ENCODE measurements at regions not wholly inside any gene's neighbourhood (a gene's known extent, or its start where the extent isn't known, plus 50 kb on each side); places are given as distances from the start of the nearest gene placed in this dataset.

DNA sequence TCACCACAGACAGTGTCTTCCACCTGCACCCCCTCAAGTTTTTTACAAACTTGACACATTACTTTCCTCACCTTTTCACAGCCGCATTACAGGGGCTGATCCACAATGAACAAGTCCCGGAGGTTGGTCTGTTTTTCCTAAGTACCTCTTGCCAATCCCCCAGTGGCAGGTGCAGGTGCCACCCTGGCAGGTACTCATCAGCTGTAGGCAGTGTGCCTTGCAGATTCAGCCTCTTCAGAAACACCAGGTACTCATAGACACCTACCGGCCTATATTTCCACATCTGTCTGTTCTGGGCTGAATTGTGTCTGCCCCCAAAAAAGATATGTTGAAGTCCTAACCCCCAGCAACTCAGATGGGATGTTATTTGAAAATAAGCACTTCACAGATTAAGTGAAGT lies 81.4 kb upstream of the CNIH3 start:
- Histone ChIP-seq H3K9me3 (ENCODE audit: low read length) (no peaks in the 10 kb centered on the region), H3K27me3 (ENCODE audit: insufficient read depth, low read length, poor library complexity, severe bottlenecking) (no peaks in the 10 kb centered on the region), H3K36me3 (ENCODE audit: insufficient read depth, low read length) (no peaks in the 10 kb centered on the region), H3K27ac (ENCODE audit: low read depth, low read length) (no peak overlapping the region), H3K4me3 (ENCODE audit: low read length) (no peak overlapping the region), H3K4me1 (ENCODE audit: insufficient read depth, low read length) (no peaks in the 10 kb centered on the region)
- no peaks in the 10 kb centered on the region for H3K4me1 Mint-ChIP-seq
- H3K27ac Mint-ChIP-seq = no peak overlapping the region
- ChIA-PET POLR2A (no interaction called here), CTCF (no interaction called here)
- DNase-seq = no peak
- H3K4me3 Mint-ChIP-seq = no peak overlapping the region
- H3K36me3 Mint-ChIP-seq = peaks cover 0 to 3% (median 1%) of the 10 kb centered on the region in 3 donors
- H3K9me3 Mint-ChIP-seq = no peaks in the 10 kb centered on the region
- peaks cover 6 to 11% of the 10 kb centered on the region in 2 donors for H3K27me3 Mint-ChIP-seq

- Histone ChIP-seq H3K27me3 (ENCODE audit: insufficient read depth, low read length, poor library complexity, severe bottlenecking) (no peaks in the 10 kb centered on the region), H3K36me3 (ENCODE audit: insufficient read depth, low read length) (no peaks in the 10 kb centered on the region), H3K4me3 (ENCODE audit: low read length) (no peak overlapping the region), H3K9me3 (ENCODE audit: low read length) (no peaks in the 10 kb centered on the region), H3K27ac (ENCODE audit: low read depth, low read length) (no peak overlapping the region), H3K4me1 (ENCODE audit: insufficient read depth, low read length) (no peaks in the 10 kb centered on the region)
- CTCF ChIA-PET = no interaction called here
- Mint-ChIP-seq H3K9me3 (no peaks in the 10 kb centered on the region), H3K27me3 (peaks cover 6 to 15% of the 10 kb centered on the region in 2 donors), H3K36me3 (peaks cover 0 to 3% (median 1%) of the 10 kb centered on the region in 3 donors), H3K27ac (peak overlapping the region in 1 of 8 donors; percentile 88), H3K4me1 (no peaks in the 10 kb centered on the region), H3K4me3 (no peak overlapping the region)
- DNase-seq = no peak
- POLR2A ChIA-PET = no interaction called here
Observed at GRCh38 chr1:224535641-224536040, 80.5 kb upstream of the CNIH3 start.

DNA sequence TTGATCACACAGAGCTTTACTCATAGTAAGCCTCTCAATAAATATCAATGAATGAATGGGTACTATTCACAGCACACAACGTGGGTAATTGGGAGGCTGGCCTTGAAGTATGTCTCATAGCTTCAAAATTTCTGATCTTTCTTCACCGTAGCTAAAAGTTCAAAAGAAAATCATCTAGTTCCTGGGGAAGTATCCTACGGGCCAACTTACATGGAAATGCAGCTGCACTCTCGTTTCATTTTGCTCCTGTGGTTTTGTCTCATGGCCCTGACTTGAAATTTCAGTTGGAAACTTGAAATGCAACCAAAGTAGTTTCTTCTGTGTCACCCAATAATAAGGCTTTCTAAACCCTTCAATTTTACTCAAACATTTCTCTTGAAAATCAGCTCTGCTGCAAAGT lies 76.1 kb upstream of the CNIH3 start:
- Histone ChIP-seq H3K27me3 (ENCODE audit: insufficient read depth, low read length, poor library complexity, severe bottlenecking) (no peaks in the 10 kb centered on the region), H3K4me3 (ENCODE audit: low read length) (no peak overlapping the region), H3K27ac (ENCODE audit: low read depth, low read length) (no peak overlapping the region), H3K9me3 (ENCODE audit: low read length) (no peaks in the 10 kb centered on the region), H3K36me3 (ENCODE audit: insufficient read depth, low read length) (no peaks in the 10 kb centered on the region), H3K4me1 (ENCODE audit: insufficient read depth, low read length) (no peaks in the 10 kb centered on the region)
- Mint-ChIP-seq H3K4me3 (no peak overlapping the region), H3K4me1 (peaks cover 8 to 13% (median 12%) of the 10 kb centered on the region in 3 donors), H3K9me3 (no peaks in the 10 kb centered on the region), H3K27me3 (peaks cover 4 to 15% of the 10 kb centered on the region in 2 donors), H3K27ac (no peak overlapping the region), H3K36me3 (peaks cover 0 to 1% (median 0%) of the 10 kb centered on the region in 3 donors)
- ChIA-PET POLR2A (no interaction called here), CTCF (no interaction called here)
- no peak for DNase-seq

DNA sequence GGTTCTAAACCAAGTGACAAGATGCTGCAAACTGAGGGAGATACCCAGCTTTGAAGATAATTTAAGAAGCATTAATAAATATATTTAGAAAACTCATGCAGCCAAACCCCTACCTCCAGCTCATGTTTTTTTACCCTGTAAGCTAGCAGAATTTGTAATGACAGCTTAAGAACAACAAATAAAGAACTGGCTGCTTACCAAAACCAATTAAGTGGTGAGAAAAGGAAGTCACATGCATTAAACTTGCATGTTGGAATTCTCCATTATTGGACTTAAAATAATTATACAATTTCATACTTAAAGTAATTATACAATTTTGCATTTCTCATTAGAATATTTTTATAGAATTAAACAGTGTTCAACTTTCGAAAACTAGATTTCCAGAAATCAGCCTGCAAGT lies 75.6 kb upstream of the CNIH3 start:
- H3K27me3 Mint-ChIP-seq = peaks cover 4 to 15% of the 10 kb centered on the region in 2 donors
- POLR2A ChIA-PET = no interaction called here
- Histone ChIP-seq H3K27me3 (ENCODE audit: insufficient read depth, low read length, poor library complexity, severe bottlenecking) (no peaks in the 10 kb centered on the region), H3K9me3 (ENCODE audit: low read length) (no peaks in the 10 kb centered on the region), H3K4me1 (ENCODE audit: insufficient read depth, low read length) (no peaks in the 10 kb centered on the region), H3K27ac (ENCODE audit: low read depth, low read length) (no peak overlapping the region), H3K4me3 (ENCODE audit: low read length) (no peak overlapping the region), H3K36me3 (ENCODE audit: insufficient read depth, low read length) (no peaks in the 10 kb centered on the region)
- H3K27ac Mint-ChIP-seq = no peak overlapping the region
- no peak for DNase-seq
- H3K4me1 Mint-ChIP-seq = peaks cover 8 to 13% (median 12%) of the 10 kb centered on the region in 3 donors
- H3K36me3 Mint-ChIP-seq = peaks cover 0 to 1% (median 0%) of the 10 kb centered on the region in 3 donors
- CTCF ChIA-PET = no interaction called here
- H3K9me3 Mint-ChIP-seq = no peaks in the 10 kb centered on the region
- H3K4me3 Mint-ChIP-seq = no peak overlapping the region

DNA sequence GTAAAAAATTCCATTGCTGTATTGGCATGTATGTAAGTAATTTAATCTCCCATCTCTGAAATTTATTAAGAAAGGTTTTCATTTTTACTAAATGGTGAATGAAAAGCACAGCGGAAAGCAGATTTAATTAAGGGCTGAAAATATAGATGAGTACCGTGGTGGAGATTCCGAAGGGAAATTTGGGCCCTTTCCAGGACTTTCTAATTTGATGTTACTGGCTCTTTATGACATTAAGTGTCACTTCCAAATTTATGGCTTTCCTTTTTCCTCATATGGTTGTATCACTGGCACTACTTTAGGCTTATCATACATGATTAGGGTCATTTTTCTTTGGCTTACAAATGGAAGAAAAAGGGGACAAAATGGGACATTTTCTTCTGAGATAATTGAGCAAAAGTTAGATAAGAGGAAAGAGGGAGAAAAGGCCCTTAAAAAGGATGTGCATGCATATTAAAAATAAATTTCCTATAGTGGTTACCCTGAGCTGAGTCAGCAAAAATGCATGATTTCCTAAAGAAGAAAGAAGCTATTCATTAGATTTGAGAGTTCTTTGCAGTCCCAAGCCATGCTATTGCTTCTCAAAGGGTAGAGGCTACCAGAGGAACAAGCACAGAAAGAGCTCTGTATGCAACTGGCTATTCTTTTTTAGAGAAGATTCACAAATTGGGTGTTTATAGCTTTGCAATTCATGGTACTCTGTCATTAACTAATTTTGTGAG lies 74.9 kb upstream of the CNIH3 start:
- Mint-ChIP-seq H3K36me3 (peaks cover 0 to 1% (median 0%) of the 10 kb centered on the region in 3 donors), H3K4me1 (peaks cover 8 to 13% (median 12%) of the 10 kb centered on the region in 3 donors), H3K9me3 (no peaks in the 10 kb centered on the region), H3K27me3 (peaks cover 4 to 15% of the 10 kb centered on the region in 2 donors), H3K4me3 (no peak overlapping the region), H3K27ac (no peak overlapping the region)
- ChIA-PET CTCF (no interaction called here), POLR2A (no interaction called here)
- H3K4me3 ChIP-seq (ENCODE audit: low read length) = no peak overlapping the region
- H3K4me1 ChIP-seq (ENCODE audit: insufficient read depth, low read length) = no peaks in the 10 kb centered on the region
- H3K36me3 ChIP-seq (ENCODE audit: insufficient read depth, low read length) = no peaks in the 10 kb centered on the region
- no peaks in the 10 kb centered on the region for H3K27me3 ChIP-seq (ENCODE audit: insufficient read depth, low read length, poor library complexity, severe bottlenecking)
- no peak for DNase-seq
- no peaks in the 10 kb centered on the region for H3K9me3 ChIP-seq (ENCODE audit: low read length)
- H3K27ac ChIP-seq (ENCODE audit: low read depth, low read length) = no peak overlapping the region

DNA sequence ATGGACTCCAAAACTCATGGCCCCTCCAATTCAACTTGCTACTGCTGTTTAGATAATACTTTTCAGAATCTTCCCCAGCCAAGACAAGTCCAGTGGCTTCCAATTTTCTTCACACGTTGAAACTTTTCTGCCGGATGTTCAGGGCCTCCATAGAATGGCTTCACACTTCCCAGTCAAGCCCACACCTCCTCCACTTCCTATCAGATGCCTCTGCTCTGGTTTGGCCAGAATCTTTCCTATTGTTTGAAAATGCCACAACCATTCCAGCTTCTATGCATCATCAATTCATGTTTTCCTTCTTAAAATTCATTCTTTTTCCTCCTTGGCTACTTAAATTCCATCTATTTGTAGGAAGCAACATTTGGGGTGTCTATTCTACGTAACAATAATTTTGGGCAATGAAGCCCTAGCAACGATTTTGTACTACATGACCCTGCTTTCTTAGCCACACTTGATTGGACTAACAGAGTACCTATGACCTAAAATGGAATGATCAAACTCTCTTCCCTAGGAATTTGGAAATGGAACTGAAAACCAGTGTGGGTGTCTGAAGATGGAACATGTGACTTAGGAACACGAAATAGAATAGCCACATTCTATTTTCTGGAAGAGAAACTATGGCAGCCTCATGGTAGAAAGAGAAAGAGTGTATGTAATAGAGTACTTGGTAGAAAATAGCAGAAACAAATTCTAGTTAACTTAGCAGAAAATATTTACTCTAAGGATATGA lies 74.1 kb upstream of the CNIH3 start:
- no peak overlapping the region for H3K27ac ChIP-seq (ENCODE audit: low read depth, low read length)
- peaks cover 8 to 13% (median 12%) of the 10 kb centered on the region in 3 donors for H3K4me1 Mint-ChIP-seq
- no peaks in the 10 kb centered on the region for H3K4me1 ChIP-seq (ENCODE audit: insufficient read depth, low read length)
- H3K36me3 Mint-ChIP-seq = peaks cover 0 to 1% (median 0%) of the 10 kb centered on the region in 3 donors
- H3K27me3 ChIP-seq (ENCODE audit: insufficient read depth, low read length, poor library complexity, severe bottlenecking) = no peaks in the 10 kb centered on the region
- no peaks in the 10 kb centered on the region for H3K36me3 ChIP-seq (ENCODE audit: insufficient read depth, low read length)
- H3K4me3 ChIP-seq (ENCODE audit: low read length) = no peak overlapping the region
- H3K27me3 Mint-ChIP-seq = peaks cover 1 to 11% of the 10 kb centered on the region in 2 donors
- CTCF ChIA-PET = no interaction called here
- no peaks in the 10 kb centered on the region for H3K9me3 ChIP-seq (ENCODE audit: low read length)
- POLR2A ChIA-PET = no interaction called here
- no peak for DNase-seq
- no peak overlapping the region for H3K27ac Mint-ChIP-seq
- H3K4me3 Mint-ChIP-seq = no peak overlapping the region
- H3K9me3 Mint-ChIP-seq = no peaks in the 10 kb centered on the region

GRCh38 chr1:224542783-224543440 lies 73.2 kb upstream of the CNIH3 start:
- DNase-seq = no peak
- no peak overlapping the region for H3K4me3 ChIP-seq (ENCODE audit: low read length)
- Mint-ChIP-seq H3K4me3 (no peak overlapping the region), H3K4me1 (peaks cover 8 to 13% (median 12%) of the 10 kb centered on the region in 3 donors), H3K27me3 (peaks cover 0 to 11% of the 10 kb centered on the region in 2 donors), H3K27ac (peak overlapping the region in 2 of 8 donors; percentile 5 to 42), H3K9me3 (no peaks in the 10 kb centered on the region), H3K36me3 (no peaks in the 10 kb centered on the region)
- H3K36me3 ChIP-seq (ENCODE audit: insufficient read depth, low read length) = no peaks in the 10 kb centered on the region
- ChIA-PET POLR2A (no interaction called here), CTCF (no interaction called here)
- H3K9me3 ChIP-seq (ENCODE audit: low read length) = no peaks in the 10 kb centered on the region
- no peaks in the 10 kb centered on the region for H3K27me3 ChIP-seq (ENCODE audit: insufficient read depth, low read length, poor library complexity, severe bottlenecking)
- H3K27ac ChIP-seq (ENCODE audit: low read depth, low read length) = no peak overlapping the region
- no peaks in the 10 kb centered on the region for H3K4me1 ChIP-seq (ENCODE audit: insufficient read depth, low read length)

DNA sequence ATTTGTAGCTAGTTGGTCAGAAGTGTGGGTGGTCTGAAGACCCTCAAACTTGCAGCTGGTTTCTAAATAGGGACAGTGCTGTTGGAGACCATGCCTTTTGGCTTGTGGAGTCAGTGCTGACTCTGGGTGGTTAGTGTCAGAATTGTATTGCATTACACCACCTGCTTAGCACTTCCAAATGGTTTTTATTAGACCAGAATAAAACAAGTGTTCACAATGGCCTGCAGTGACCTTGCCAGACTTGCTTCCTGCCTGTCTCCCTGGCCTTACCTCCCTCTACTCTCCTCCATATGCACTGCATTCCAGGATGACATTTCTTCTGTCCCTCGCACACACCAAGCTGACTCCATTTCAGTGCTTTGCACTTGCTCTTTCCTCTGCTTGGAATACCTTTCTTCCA lies 72.7 kb upstream of the CNIH3 start:
- no peaks in the 10 kb centered on the region for H3K36me3 Mint-ChIP-seq
- H3K4me3 Mint-ChIP-seq = no peak overlapping the region
- CTCF ChIA-PET = no interaction called here
- Histone ChIP-seq H3K27me3 (ENCODE audit: insufficient read depth, low read length, poor library complexity, severe bottlenecking) (no peaks in the 10 kb centered on the region), H3K36me3 (ENCODE audit: insufficient read depth, low read length) (no peaks in the 10 kb centered on the region), H3K4me3 (ENCODE audit: low read length) (no peak overlapping the region), H3K4me1 (ENCODE audit: insufficient read depth, low read length) (no peaks in the 10 kb centered on the region), H3K9me3 (ENCODE audit: low read length) (no peaks in the 10 kb centered on the region), H3K27ac (ENCODE audit: low read depth, low read length) (no peak overlapping the region)
- H3K27ac Mint-ChIP-seq = no peak overlapping the region
- no peaks in the 10 kb centered on the region for H3K9me3 Mint-ChIP-seq
- DNase-seq = no peak
- H3K27me3 Mint-ChIP-seq = peaks cover 0 to 11% of the 10 kb centered on the region in 2 donors
- H3K4me1 Mint-ChIP-seq = peaks cover 8 to 13% (median 12%) of the 10 kb centered on the region in 3 donors
- POLR2A ChIA-PET = no interaction called here

All from CD8-positive, alpha-beta memory T cell (primary cell).